GM23338 (cell line): ENCODE measurements at regions not wholly inside any gene's neighbourhood (a gene's known extent, or its start where the extent isn't known, plus 50 kb on each side); places are given as distances from the start of the nearest gene placed in this dataset.

Source experiments
- CREB1 ChIP-seq: fragments of 250-450 bp; sonication (Bioruptor Pico); IDR thresholded peaks from 2 replicates; pipeline ENCODE4 v1.5.0; 2020; ENCODE audit warnings: low read depth, mild to moderate bottlenecking, moderate library complexity
- CTCF ChIP-seq, 2 experiments: fragments of 200-600 bp in 1 of 2; sonication (generic) in 1 of 2; conservative IDR thresholded peaks; 2 replicates each; pipeline versions ENCODE4 v1.5.1 to v1.6.1; 2016 to 2017; ENCODE audit warnings: antibody characterized with exemption in 2 of 2, low read depth in 2 of 2, mild to moderate bottlenecking in 2 of 2, moderate library complexity in 1 of 2
- ETS1 ChIP-seq: IDR thresholded peaks from 2 replicates; pipeline ENCODE4 v1.6.1; 2016; ENCODE audit warnings: antibody characterized with exemption
- EZH2 ChIP-seq: fragments of 200-600 bp; sonication (generic); IDR thresholded peaks from one replicate; pipeline ENCODE4 v1.8.0; 2017; ENCODE audit warnings: antibody characterized with exemption, mild to moderate bottlenecking, low read depth; ENCODE audit not compliant: unreplicated experiment
- EZH2phosphoT487 ChIP-seq: fragments of 200-600 bp; sonication (generic); IDR thresholded peaks from one replicate; pipeline ENCODE4 v1.8.1; 2018; ENCODE audit warnings: antibody characterized with exemption; ENCODE audit not compliant: unreplicated experiment
- JUNB ChIP-seq: IDR thresholded peaks from one replicate; pipeline ENCODE4 v1.6.1; 2016; ENCODE audit warnings: antibody characterized with exemption; ENCODE audit not compliant: unreplicated experiment
- POLR2AphosphoS5 ChIP-seq: IDR thresholded peaks from 2 replicates; pipeline ENCODE4 v1.6.1; 2016; ENCODE audit warnings: antibody characterized with exemption, low read depth
- REST ChIP-seq: IDR thresholded peaks from one replicate; pipeline ENCODE4 v1.6.1; 2018; ENCODE audit warnings: antibody characterized with exemption; ENCODE audit not compliant: unreplicated experiment
- ZNF114 ChIP-seq: fragments of 250-450 bp; sonication (Bioruptor Pico); IDR thresholded peaks from 2 replicates; pipeline ENCODE4 v1.5.0; 2020; ENCODE audit warnings: mild to moderate bottlenecking, moderate library complexity
- ZNF331 ChIP-seq: fragments of 250-450 bp; sonication (Bioruptor Pico); IDR thresholded peaks from 2 replicates; pipeline ENCODE4 v1.5.0; 2020; ENCODE audit warnings: low read depth, mild to moderate bottlenecking, moderate library complexity

- TF ChIP-seq CTCF (conservative IDR thresholded peaks at IDR 0.05; ENCODE audit: low read depth in 2 of 2) (no peak), POLR2AphosphoS5 (no peak), JUNB (no peak), EZH2phosphoT487 (no peak), CREB1 (no peak), EZH2 (no peak), ZNF114 (CRISPR knock-in tag) (no peak), REST (no peak), ZNF331 (CRISPR knock-in tag) (no peak), ETS1 (no peak)
Measured at GRCh38 chr5:124606543-124606942, 139.9 kb downstream of the ZNF608 start.
